ENCODE measurements at regions not wholly inside any gene's neighbourhood (a gene's known extent, or its start where the extent isn't known, plus 50 kb on each side); places are given as distances from the start of the nearest gene placed in this dataset.
"Not testable (repeated sequence)": the region's sequence is repeated elsewhere in the genome, so short reads cannot be mapped to it uniquely, and the experiment has no call there.

DNA sequence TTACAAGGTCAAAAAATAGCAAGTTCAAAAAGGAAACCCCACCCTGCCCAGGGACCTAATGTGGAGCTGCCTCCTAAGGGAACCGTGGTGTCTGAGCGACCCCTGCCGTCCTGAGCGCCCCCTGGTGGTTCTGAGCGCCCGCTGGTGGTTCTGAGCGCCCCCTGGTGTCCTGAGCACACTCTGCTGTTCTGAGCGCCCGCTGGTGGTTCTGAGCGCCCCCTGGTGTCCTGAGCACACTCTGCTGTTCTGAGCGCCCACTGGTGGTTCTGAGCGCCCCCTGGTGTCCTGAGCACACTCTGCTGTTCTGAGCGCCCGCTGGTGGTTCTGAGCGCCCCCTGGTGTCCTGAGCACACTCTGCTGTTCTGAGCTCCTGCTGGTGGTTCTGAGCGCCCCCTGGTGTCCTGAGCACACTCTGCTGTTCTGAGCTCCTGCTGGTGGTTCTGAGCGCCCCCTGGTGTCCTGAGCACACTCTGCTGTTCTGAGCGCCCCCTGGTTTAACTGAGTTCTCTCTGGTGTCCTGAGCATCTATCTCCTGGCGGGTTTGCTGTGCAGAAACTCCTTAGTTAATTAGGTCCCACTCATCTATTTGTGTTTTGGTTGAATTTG lies 1137.5 kb downstream of the TMEM121 start:
- H3K4me1 ChIP-seq; H3K9me3 ChIP-seq; DNase-seq; H3K36me3 ChIP-seq; H3K27ac ChIP-seq; H3K4me3 ChIP-seq (replicated peaks in 1 of 3); H3K27me3 ChIP-seq; intact Hi-C loops (cut with DNase I): not testable (repeated sequence)
- 44 to 57% methylated on average over 11 to 17 of the region's 19 CpGs for WGBS, 2 donors
- TF ChIP-seq, protein P1, sequence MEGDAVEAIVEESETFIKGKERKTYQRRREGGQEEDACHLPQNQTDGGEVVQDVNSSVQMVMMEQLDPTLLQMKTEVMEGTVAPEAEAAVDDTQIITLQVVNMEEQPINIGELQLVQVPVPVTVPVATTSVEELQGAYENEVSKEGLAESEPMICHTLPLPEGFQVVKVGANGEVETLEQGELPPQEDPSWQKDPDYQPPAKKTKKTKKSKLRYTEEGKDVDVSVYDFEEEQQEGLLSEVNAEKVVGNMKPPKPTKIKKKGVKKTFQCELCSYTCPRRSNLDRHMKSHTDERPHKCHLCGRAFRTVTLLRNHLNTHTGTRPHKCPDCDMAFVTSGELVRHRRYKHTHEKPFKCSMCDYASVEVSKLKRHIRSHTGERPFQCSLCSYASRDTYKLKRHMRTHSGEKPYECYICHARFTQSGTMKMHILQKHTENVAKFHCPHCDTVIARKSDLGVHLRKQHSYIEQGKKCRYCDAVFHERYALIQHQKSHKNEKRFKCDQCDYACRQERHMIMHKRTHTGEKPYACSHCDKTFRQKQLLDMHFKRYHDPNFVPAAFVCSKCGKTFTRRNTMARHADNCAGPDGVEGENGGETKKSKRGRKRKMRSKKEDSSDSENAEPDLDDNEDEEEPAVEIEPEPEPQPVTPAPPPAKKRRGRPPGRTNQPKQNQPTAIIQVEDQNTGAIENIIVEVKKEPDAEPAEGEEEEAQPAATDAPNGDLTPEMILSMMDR (IDR thresholded peaks at IDR 0.05), result peak in 1 of 6 experiments; percentile 12

DNA sequence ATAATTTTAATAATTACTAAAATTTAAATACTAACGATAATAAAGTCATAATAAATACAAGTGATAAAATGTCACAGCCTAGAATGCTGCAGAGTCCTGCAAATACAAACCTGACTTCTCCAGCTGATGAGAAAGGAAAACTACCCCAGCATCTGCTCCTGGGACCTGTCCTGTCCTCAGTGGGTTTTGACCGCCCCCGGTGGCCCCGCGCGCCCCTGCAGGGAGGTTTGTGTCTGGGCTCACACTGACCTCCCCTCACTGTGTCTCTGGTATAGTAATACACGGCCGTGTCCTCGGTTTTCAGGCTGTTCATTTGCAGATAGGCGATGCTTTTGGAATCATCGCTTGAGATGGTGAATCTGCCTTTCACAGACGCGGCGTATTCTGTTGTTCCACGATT lies 1139.4 kb downstream of the TMEM121 start:
- intact Hi-C loops (cut with DNase I), result no loop called here
- TF ChIP-seq, protein P1 (IDR thresholded peaks at IDR 0.05), result no peak
- no peak for TF ChIP-seq POLR2A (IDR thresholded peaks at IDR 0.05)
- 85 to 86% methylated on average over 14 to 15 of the region's 15 CpGs for WGBS, 2 donors
- H3K27me3 ChIP-seq, result no peaks in the 10 kb centered on the region
- H3K4me1 ChIP-seq, result no peaks in the 10 kb centered on the region
- no peak overlapping the region for H3K27ac ChIP-seq
- DNase-seq, result no peak
- no peaks in the 10 kb centered on the region for H3K9me3 ChIP-seq
- H3K36me3 ChIP-seq, result no peaks in the 10 kb centered on the region
- no peak overlapping the region for H3K4me3 ChIP-seq (replicated peaks in 1 of 3)

DNA sequence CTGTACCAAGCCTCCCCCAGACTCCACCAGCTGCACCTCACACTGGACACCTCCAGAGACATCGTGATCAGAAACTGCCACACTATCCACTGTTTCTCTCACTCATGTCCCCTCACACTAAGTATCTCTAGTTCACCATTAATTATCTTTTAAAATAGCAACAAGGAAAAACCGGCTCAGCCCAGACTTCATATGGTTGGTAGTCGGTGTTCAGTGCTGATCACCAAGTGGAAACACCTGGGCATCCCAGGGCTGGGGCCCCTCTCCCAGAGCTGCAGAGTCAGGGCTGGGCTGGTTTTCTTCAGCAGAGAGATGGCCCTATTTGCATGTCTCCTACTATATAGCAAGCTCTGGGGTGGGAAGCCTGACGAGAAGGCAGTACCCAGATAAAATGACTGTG lies 1140.0 kb downstream of the TMEM121 start:
- Histone ChIP-seq H3K36me3 (no peaks in the 10 kb centered on the region), H3K27ac (no peak overlapping the region), H3K9me3 (no peaks in the 10 kb centered on the region), H3K27me3 (no peaks in the 10 kb centered on the region), H3K4me1 (no peaks in the 10 kb centered on the region), H3K4me3 (replicated peaks in 1 of 3) (no peak overlapping the region)
- no peak for TF ChIP-seq POLR2A (IDR thresholded peaks at IDR 0.05)
- TF ChIP-seq, protein P1 (IDR thresholded peaks at IDR 0.05), result no peak
- 76 to 77% methylated on average over 4 of the region's 4 CpGs for WGBS, 2 donors
- no peak for DNase-seq
- intact Hi-C loops (cut with DNase I), result no loop called here

DNA sequence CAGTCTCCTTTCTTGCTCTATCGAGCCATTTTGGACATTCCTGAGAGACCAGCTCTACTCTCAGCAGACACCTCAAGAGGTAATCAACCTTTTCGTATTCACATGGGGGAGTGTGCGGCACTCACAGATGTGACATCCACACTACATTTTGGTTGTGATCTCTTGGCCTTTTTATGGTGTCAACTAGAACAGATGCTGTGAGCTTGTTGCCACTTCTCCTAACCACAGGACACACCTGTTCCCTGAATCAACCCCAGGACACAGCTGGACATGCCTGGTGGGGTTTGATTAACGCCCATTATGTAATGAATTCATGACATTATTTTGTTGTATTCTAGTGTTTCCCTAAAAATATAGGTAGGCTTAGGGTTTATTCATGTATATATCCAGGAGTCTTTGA lies 1143.6 kb downstream of the TMEM121 start:
- Histone ChIP-seq H3K9me3 (no peaks in the 10 kb centered on the region), H3K36me3 (no peaks in the 10 kb centered on the region), H3K27ac (no peak overlapping the region), H3K4me1 (no peaks in the 10 kb centered on the region), H3K4me3 (replicated peaks in 1 of 3) (no peak overlapping the region), H3K27me3 (no peaks in the 10 kb centered on the region)
- intact Hi-C loops (cut with DNase I), result no loop called here
- 57 to 59% methylated on average over 4 of the region's 4 CpGs for WGBS, 2 donors
- TF ChIP-seq, protein P1 (IDR thresholded peaks at IDR 0.05), result no peak
- no peak for TF ChIP-seq POLR2A (IDR thresholded peaks at IDR 0.05)
- no peak for DNase-seq

DNA sequence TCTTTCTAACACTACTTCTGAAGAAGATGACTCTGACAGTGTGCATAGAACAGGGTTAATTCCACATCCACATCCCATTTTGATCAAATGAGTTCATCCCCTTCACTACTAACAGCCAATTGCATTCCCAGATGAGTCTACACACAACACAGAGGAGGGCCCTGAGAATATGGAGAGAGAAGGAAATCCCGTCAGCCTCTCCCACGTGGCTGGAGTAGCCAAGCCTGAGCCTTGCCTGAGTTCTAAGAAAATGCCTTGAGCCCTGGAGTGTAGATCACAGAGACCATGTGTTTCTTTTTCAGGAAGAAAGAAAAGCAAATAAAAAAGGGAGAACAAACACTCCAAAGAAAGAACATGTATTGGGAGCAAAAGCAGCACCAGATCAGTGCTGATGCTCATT lies 1147.7 kb downstream of the TMEM121 start:
- H3K4me3 ChIP-seq (replicated peaks in 1 of 3); H3K27ac ChIP-seq; H3K36me3 ChIP-seq; intact Hi-C loops (cut with DNase I); H3K27me3 ChIP-seq; H3K9me3 ChIP-seq; H3K4me1 ChIP-seq; DNase-seq: not testable (repeated sequence)
- WGBS, 2 donors, result 36 to 48% methylated on average over 2 of the region's 2 CpGs

DNA sequence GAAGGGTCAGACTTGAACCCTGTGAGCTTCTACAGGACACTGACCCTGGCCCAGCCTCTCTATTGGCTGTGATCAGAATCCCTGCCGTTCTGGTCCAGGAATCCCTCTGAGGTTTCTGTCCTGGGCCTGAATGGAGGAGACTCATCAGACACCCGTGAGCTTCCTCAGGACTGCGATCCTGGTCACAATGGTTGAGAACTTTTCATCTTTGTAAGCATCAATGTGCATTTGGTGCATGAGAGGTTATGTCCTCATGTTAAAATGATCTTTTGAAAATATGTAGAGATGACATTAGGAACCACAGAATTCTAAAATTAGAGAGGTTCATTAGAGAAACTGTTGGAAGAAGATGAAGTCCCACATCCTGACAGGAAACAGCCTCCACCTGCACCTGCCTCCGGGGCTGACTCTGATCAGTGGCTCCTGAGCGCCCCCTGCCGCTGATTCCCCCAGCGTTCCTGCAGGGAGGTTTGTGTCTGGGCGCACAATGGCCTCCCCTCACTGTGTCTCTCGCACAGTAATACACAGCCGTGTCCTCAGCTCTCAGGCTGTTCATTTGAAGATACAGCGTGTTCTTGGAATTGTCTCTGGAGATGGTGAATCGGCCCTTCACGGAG lies 1148.2 kb downstream of the TMEM121 start:
- H3K27ac ChIP-seq; intact Hi-C loops (cut with DNase I); H3K9me3 ChIP-seq; DNase-seq; H3K36me3 ChIP-seq; H3K27me3 ChIP-seq; H3K4me1 ChIP-seq; H3K4me3 ChIP-seq (replicated peaks in 1 of 3): not testable (repeated sequence)
- 65 to 68% methylated on average over 11 to 13 of the region's 13 CpGs for WGBS, 2 donors

DNA sequence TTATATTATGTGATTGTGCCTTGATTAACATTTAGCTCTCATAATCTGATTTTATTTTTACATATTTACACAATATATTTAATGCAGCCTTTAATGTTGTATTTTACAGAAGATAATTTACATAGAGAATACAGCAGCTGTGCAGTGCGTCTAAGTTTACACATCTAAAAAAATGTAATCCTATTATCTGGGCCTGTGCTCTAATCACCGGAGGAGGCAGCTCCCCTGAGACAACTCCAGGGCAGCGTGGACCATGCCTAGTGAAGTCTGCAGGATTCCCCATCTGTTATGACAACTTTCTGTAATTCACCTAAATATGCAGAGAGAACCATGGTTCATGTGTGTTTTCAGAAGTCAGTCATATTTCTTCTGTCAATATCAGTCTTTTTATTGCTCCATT lies 1149.3 kb downstream of the TMEM121 start:
- H3K4me3 ChIP-seq (replicated peaks in 1 of 3); H3K36me3 ChIP-seq; DNase-seq; H3K9me3 ChIP-seq; H3K4me1 ChIP-seq; H3K27me3 ChIP-seq; H3K27ac ChIP-seq; intact Hi-C loops (cut with DNase I): not testable (repeated sequence)
- WGBS, 2 donors, result 73 to 74% methylated on average over 3 of the region's 3 CpGs
